Right lobe of liver (tissue), 4 donors: ENCODE measurements at regions not wholly inside any gene's neighbourhood (a gene's known extent, or its start where the extent isn't known, plus 50 kb on each side); places are given as distances from the start of the nearest gene placed in this dataset.
A peak's percentile ranks its signal among the peaks of the same experiment; 100 is the strongest.

Experiments
- CTCF ChIP-seq, 4 donors: fragments of 200-600 bp in 3 of 4; fragments of 450-650 bp in 1 of 4; IDR thresholded peaks; one replicate each; pipeline versions ENCODE4 v1.5.1 to v1.8.0; 2016 to 2022; ENCODE audit warnings: antibody characterized with exemption in 4 of 4, mild to moderate bottlenecking in 2 of 4
- POLR2A ChIP-seq: fragments of 450-650 bp; IDR thresholded peaks from one replicate; pipeline ENCODE4 v1.6.1; 2017; ENCODE audit warnings: antibody characterized with exemption, mild to moderate bottlenecking
- donor health status: DM: no; HTN: no; CAD: no.
- donor health status: DM: no; HTN: no; CAD: no.
- donor health status: DM: no; HTN: yes; CAD: no.

GRCh38 chr15:53811530-53811929 is 52.1 kb upstream of the WDR72 start:
- peak in 1 of 4 donors; percentile 9 for TF ChIP-seq CTCF (IDR thresholded peaks at IDR 0.05)
- TF ChIP-seq POLR2A, result no peak
